ENCODE measurements at regions not wholly inside any gene's neighbourhood (a gene's known extent, or its start where the extent isn't known, plus 50 kb on each side); places are given as distances from the start of the nearest gene placed in this dataset.

GRCh38 chr4:180179146-180179545, 2064.1 kb upstream of the TENM3 start:
- in situ Hi-C loops (cut with HindIII; ENCODE audit: low pct_unique_long_range_greater_than_20kb, low sequenced_read_pairs) = no loop called here
- DNase-seq (ENCODE audit: low read depth in 1 of 2, low spot score in 1 of 2) = no peak
- no peak for TF ChIP-seq JUND (IDR thresholded peaks at IDR 0.05; ENCODE audit: low read depth)

DNA sequence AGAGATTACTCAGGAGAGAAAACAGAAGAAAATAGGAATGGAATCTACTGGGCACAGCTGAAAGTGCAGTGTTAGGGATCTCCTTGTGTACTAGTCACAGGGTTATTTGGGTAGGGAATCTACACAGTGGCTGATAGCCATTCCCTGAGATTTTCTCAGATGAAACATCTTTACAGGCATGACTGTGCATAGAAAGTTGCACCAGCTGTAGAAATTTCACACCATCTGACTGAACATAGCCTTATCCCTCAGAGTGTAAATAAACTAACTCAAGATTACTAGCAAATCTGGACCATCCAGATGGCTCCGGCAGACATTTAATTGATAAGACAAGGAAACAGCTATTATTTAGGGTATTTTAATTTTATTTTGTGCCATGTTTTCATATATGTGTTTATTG, 2053.5 kb upstream of the TENM3 start:
- in situ Hi-C loops (cut with HindIII; ENCODE audit: low pct_unique_long_range_greater_than_20kb, low sequenced_read_pairs) = no loop called here
- TF ChIP-seq JUND (IDR thresholded peaks at IDR 0.05; ENCODE audit: low read depth) = no peak
- no peak for DNase-seq (ENCODE audit: low read depth in 1 of 2, low spot score in 1 of 2)

DNA sequence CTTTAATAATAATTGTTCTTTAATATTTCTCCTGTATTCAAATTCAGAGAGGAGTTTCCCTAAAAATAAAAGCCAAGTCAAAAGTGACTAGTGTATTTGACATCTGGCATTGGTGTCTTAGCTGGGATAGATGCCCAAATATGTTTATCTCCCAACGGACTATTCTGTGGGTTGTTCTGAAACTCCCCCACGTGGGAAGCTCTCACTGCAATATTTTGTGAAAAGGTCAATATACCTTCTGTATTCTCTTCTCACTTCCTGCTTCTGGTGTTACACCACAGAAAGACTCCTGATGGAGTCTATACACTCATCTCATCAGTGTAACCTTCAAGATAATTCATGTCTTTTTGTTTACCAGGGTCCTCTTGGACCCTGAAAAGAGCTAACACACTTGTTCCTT, 2052.8 kb upstream of the TENM3 start:
- no peak for DNase-seq (ENCODE audit: low read depth in 1 of 2, low spot score in 1 of 2)
- in situ Hi-C loops (cut with HindIII; ENCODE audit: low pct_unique_long_range_greater_than_20kb, low sequenced_read_pairs) = no loop called here
- TF ChIP-seq JUND (IDR thresholded peaks at IDR 0.05; ENCODE audit: low read depth) = no peak

DNA sequence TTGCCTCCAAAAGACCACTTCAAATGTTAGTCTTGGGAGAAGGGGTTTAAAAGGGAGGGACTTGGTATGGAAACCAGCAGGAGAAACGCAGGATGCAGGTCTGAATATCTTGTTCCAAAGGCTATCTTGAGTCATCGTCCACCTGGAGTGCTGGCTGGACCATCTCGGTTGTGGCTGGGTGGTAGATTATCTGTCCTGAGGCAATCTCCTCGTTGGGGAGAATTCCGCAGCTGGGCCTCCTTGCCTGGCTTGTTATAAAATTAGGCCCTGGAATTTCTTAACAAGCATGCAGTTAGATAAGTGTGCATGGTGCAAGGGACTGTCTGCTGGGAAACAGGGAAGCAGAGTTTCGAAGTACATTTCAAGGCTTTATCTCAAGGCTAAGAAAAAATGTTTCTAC, 2045.7 kb upstream of the TENM3 start:
- no peak for DNase-seq (ENCODE audit: low read depth in 1 of 2, low spot score in 1 of 2)
- TF ChIP-seq JUND (IDR thresholded peaks at IDR 0.05; ENCODE audit: low read depth) = no peak
- in situ Hi-C loops (cut with HindIII; ENCODE audit: low pct_unique_long_range_greater_than_20kb, low sequenced_read_pairs) = no loop called here

- in situ Hi-C loops (cut with HindIII; ENCODE audit: low pct_unique_long_range_greater_than_20kb, low sequenced_read_pairs) = no loop called here
- DNase-seq (ENCODE audit: low read depth in 1 of 2, low spot score in 1 of 2) = no peak
- no peak for TF ChIP-seq JUND (IDR thresholded peaks at IDR 0.05; ENCODE audit: low read depth)
These were observed 2039.9 kb upstream of the TENM3 start for GRCh38 chr4:180203349-180203748.

DNA sequence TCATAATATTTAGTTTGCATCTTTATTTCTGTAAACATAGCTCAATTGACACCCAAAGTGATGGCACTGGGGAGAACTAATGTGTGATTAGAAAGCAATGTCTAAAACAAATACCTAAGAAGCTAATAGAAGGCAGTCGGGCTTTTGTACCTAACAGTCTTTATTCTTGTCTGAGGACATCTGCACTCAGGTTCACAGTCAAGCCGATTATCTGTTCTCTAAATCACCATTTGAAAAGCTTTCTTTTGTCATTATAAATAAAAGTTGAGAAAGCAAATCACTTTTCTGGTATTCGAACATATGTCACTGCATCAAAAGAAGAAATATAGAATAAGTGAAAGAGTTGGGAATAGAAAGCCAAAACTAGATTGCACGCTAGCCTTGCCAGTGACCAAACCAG, 2037.9 kb upstream of the TENM3 start:
- TF ChIP-seq JUND (IDR thresholded peaks at IDR 0.05; ENCODE audit: low read depth) = no peak
- no peak for DNase-seq (ENCODE audit: low read depth in 1 of 2, low spot score in 1 of 2)
- in situ Hi-C loops (cut with HindIII; ENCODE audit: low pct_unique_long_range_greater_than_20kb, low sequenced_read_pairs) = no loop called here

- TF ChIP-seq JUND (IDR thresholded peaks at IDR 0.05; ENCODE audit: low read depth) = no peak
- DNase-seq (ENCODE audit: low read depth in 1 of 2, low spot score in 1 of 2) = no peak
- in situ Hi-C loops (cut with HindIII; ENCODE audit: low pct_unique_long_range_greater_than_20kb, low sequenced_read_pairs) = no loop called here
These were observed 2035.3 kb upstream of the TENM3 start for GRCh38 chr4:180207921-180208320.

- TF ChIP-seq JUND (IDR thresholded peaks at IDR 0.05; ENCODE audit: low read depth) = no peak
- in situ Hi-C loops (cut with HindIII; ENCODE audit: low pct_unique_long_range_greater_than_20kb, low sequenced_read_pairs) = no loop called here
- DNase-seq (ENCODE audit: low read depth in 1 of 2, low spot score in 1 of 2) = no peak
These were observed 2026.1 kb upstream of the TENM3 start for GRCh38 chr4:180217070-180217469.

- no peak for DNase-seq (ENCODE audit: low read depth in 1 of 2, low spot score in 1 of 2)
- TF ChIP-seq JUND (IDR thresholded peaks at IDR 0.05; ENCODE audit: low read depth) = no peak
- in situ Hi-C loops (cut with HindIII; ENCODE audit: low pct_unique_long_range_greater_than_20kb, low sequenced_read_pairs) = no loop called here
These were observed 2024.1 kb upstream of the TENM3 start for GRCh38 chr4:180219080-180219479.

GRCh38 chr4:180225977-180226376, 2017.2 kb upstream of the TENM3 start:
- no peak for TF ChIP-seq JUND (IDR thresholded peaks at IDR 0.05; ENCODE audit: low read depth)
- in situ Hi-C loops (cut with HindIII; ENCODE audit: low pct_unique_long_range_greater_than_20kb, low sequenced_read_pairs) = no loop called here
- no peak for DNase-seq (ENCODE audit: low read depth in 1 of 2, low spot score in 1 of 2)

DNA sequence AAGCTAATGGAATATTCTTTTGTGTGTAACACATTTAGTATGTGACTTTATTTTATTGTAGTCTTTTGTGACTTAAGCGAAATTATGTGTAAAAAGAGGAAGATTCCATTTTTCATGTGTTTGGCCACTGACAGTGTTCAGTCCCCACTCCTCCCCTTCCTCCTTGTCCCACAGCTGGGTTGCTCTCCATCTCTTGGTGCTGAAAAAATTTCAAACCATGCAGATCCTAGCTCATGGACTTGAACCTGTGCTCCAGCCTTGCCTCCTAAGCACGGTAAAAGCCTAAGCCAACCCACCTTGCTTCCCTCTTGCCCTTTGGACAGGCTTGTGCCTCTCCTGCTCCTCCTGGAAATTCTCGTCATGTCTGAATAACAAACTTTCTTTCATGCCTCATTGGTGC, 2008.5 kb upstream of the TENM3 start:
- peak in 1 of 2 experiments; percentile 34 for DNase-seq (ENCODE audit: low read depth in 1 of 2, low spot score in 1 of 2)
- no peak for TF ChIP-seq JUND (IDR thresholded peaks at IDR 0.05; ENCODE audit: low read depth)
- in situ Hi-C loops (cut with HindIII; ENCODE audit: low pct_unique_long_range_greater_than_20kb, low sequenced_read_pairs) = no loop called here

GRCh38 chr4:180240670-180241069, 2002.5 kb upstream of the TENM3 start:
- DNase-seq (ENCODE audit: low read depth in 1 of 2, low spot score in 1 of 2) = no peak
- in situ Hi-C loops (cut with HindIII; ENCODE audit: low pct_unique_long_range_greater_than_20kb, low sequenced_read_pairs) = no loop called here
- TF ChIP-seq JUND (IDR thresholded peaks at IDR 0.05; ENCODE audit: low read depth) = no peak

- in situ Hi-C loops (cut with HindIII; ENCODE audit: low pct_unique_long_range_greater_than_20kb, low sequenced_read_pairs) = no loop called here
- no peak for TF ChIP-seq JUND (IDR thresholded peaks at IDR 0.05; ENCODE audit: low read depth)
- no peak for DNase-seq (ENCODE audit: low read depth in 1 of 2, low spot score in 1 of 2)
These were observed 1989.8 kb upstream of the TENM3 start for GRCh38 chr4:180253419-180253818.

DNA sequence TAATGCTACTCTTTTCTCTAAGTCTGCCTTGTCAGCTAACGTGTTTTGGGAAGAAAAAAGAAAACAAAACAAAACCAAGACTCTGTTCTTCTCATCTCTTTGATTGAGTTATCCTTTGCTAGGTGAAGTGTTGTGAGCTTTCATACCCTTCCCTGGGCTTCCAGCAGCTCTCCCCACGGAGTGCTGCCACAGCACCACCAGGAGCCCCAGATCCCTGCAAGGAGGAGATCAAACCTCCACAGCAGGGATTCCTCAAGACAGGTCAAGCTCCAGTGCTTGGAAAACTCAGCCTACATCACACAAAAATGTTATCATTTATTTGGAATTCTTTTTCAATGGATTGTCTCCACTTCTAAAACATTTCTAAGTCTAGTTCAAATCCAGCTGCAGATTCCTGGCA, 1981.9 kb upstream of the TENM3 start:
- no peak for DNase-seq (ENCODE audit: low read depth in 1 of 2, low spot score in 1 of 2)
- no peak for TF ChIP-seq JUND (IDR thresholded peaks at IDR 0.05; ENCODE audit: low read depth)
- in situ Hi-C loops (cut with HindIII; ENCODE audit: low pct_unique_long_range_greater_than_20kb, low sequenced_read_pairs) = no loop called here
